Tibial nerve (tissue), 4 donors: ENCODE measurements at regions not wholly inside any gene's neighbourhood (a gene's known extent, or its start where the extent isn't known, plus 50 kb on each side); places are given as distances from the start of the nearest gene placed in this dataset.
"Not testable (repeated sequence)": the region's sequence is repeated elsewhere in the genome, so short reads cannot be mapped to it uniquely, and the experiment has no call there.

Source experiments
- DNase-seq, 2 donors: peaks; one replicate each; pipeline ENCODE4 v3.0.0-alpha.2; 2019; ENCODE audit warnings: low spot score in 2 of 2
- H3K27ac ChIP-seq, 4 donors: fragments of 200-600 bp; sonication (generic) in 3 of 4; one replicate each; pipeline ENCODE4 v1.5.1; 2017 to 2019; ENCODE audit warnings: mild to moderate bottlenecking in 1 of 4
- H3K27me3 ChIP-seq, 2 donors: fragments of 200-600 bp; sonication (generic) in 1 of 2; one replicate each; pipeline versions ENCODE4 v1.5.1 to v1.6.0; 2017 to 2019
- H3K36me3 ChIP-seq, 3 donors: fragments of 200-600 bp; sonication (generic); one replicate each; pipeline ENCODE4 v1.5.1; 2018 to 2019
- H3K4me1 ChIP-seq, 4 donors: fragments of 200-600 bp; sonication (generic) in 3 of 4; one replicate each; pipeline ENCODE4 v1.5.1; 2017 to 2019
- H3K4me3 ChIP-seq, 4 donors: fragments of 200-600 bp; sonication (generic) in 3 of 4; one replicate each; pipeline ENCODE4 v1.5.1; 2017 to 2019; ENCODE audit warnings: mild to moderate bottlenecking in 1 of 4, moderate library complexity in 1 of 4
- H3K9me3 ChIP-seq, 4 donors: fragments of 200-600 bp; sonication (generic) in 3 of 4; one replicate each; pipeline ENCODE4 v1.5.1; 2017 to 2019
- EP300 ChIP-seq, 2 donors: sonication (generic); formaldehyde crosslinking; IDR thresholded peaks; one replicate each; pipeline ENCODE4 v1.6.1; 2017; ENCODE audit warnings: antibody characterized with exemption in 2 of 2, mild to moderate bottlenecking in 1 of 2
- POLR2A ChIP-seq, 2 donors: fragments of 450-650 bp; IDR thresholded peaks; one replicate each; pipeline ENCODE4 v1.6.1; 2017; ENCODE audit warnings: antibody characterized with exemption in 2 of 2, mild to moderate bottlenecking in 2 of 2, moderate library complexity in 2 of 2
- WGBS, 2 donors: methylation state at CpG; one replicate each; pipeline ENCODE4 v1.1.5; 2018; 5-methylcytosine and 5-hydroxymethylcytosine counted together
- TF ChIP-seq, protein P1 (sequence below), 5 experiments: fragments of 200-600 bp in 3 of 5; fragments of 450-650 bp in 2 of 5; sonication (generic) in 3 of 5; IDR thresholded peaks; one replicate each; pipeline ENCODE4 v1.5.1; 2016 to 2019; ENCODE audit warnings: antibody characterized with exemption in 5 of 5, mild to moderate bottlenecking in 3 of 5, moderate library complexity in 2 of 5

DNA sequence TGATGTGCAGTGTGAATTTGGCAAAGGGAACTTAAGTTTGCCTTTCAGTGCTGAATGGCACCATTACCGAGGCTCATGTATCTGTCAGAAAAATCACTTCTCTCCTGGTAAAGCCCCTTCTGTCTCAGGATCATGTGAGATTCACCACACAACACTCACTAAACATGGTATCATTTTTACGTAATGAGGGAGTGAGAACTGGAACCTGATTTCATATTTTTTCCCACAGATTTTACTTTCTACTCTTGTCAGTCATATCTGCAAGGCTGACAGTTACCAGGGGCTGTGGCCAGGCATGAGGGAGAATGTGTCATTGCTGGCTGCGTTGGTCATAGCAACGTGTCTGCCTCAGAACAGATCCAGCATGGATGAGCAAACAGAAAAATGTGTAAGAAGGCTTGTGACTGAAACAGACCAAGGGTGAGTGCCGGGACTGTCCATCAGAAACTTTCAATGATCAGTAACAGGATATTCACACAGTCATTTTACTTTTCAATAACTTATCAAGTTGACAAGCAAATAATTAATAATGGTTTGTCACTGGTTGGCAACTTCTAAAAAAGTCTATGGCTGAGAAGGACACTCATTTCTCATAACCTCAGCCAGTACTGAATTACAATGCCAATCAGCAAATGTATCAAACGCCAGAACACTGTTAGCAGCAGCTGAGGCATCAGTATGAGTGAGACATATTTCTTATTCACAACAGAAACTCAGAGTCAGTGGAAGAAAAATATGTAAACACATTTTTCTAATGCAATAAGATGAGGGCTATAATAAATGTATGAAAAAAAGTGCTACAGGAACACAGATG is 100.5 kb downstream of the CDC42EP3 start:
- H3K27me3 ChIP-seq, result no peaks in the 10 kb centered on the region
- H3K4me3 ChIP-seq, result no peak overlapping the region
- DNase-seq, result no peak
- H3K27ac ChIP-seq, result peak overlapping the region in 1 of 4 donors; percentile 7
- WGBS, 2 donors, result 57 to 64% methylated on average over 6 of the region's 6 CpGs
- no peak for TF ChIP-seq POLR2A (IDR thresholded peaks at IDR 0.05)
- no peak for TF ChIP-seq EP300 (IDR thresholded peaks at IDR 0.05)
- TF ChIP-seq, protein P1, sequence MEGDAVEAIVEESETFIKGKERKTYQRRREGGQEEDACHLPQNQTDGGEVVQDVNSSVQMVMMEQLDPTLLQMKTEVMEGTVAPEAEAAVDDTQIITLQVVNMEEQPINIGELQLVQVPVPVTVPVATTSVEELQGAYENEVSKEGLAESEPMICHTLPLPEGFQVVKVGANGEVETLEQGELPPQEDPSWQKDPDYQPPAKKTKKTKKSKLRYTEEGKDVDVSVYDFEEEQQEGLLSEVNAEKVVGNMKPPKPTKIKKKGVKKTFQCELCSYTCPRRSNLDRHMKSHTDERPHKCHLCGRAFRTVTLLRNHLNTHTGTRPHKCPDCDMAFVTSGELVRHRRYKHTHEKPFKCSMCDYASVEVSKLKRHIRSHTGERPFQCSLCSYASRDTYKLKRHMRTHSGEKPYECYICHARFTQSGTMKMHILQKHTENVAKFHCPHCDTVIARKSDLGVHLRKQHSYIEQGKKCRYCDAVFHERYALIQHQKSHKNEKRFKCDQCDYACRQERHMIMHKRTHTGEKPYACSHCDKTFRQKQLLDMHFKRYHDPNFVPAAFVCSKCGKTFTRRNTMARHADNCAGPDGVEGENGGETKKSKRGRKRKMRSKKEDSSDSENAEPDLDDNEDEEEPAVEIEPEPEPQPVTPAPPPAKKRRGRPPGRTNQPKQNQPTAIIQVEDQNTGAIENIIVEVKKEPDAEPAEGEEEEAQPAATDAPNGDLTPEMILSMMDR (IDR thresholded peaks at IDR 0.05), result no peak
- no peaks in the 10 kb centered on the region for H3K9me3 ChIP-seq
- H3K36me3 ChIP-seq, result no peaks in the 10 kb centered on the region
- peaks cover 0 to 9% (median 4%) of the 10 kb centered on the region in 4 donors for H3K4me1 ChIP-seq

DNA sequence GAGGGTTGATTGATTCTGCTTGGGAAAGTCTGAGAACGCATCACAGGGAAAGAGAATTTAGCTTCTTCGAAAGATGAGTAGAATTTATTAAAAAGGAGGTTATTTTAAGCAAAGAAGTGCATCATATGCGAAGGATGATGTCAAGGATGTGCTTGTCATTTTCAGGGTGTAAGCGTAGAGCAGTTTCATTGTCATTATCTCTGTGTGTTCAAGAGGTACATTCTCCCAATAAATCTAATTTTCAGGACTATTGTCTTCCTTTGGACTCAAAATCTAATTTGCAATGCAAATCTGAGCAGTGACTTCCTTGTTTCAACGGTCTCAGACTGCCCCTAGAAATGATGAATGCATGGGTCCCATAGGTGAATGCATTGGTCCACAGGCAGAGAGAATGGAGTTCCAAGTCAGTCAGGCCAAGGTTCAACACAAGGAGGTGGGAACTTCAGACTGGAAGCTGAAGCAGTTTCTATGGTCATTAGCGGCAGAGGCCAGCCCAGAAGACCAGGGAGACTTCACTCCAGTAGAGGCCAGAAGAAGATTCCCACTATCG is 99.8 kb downstream of the CDC42EP3 start:
- 90 to 91% methylated on average over 7 of the region's 7 CpGs for WGBS, 2 donors
- no peak for DNase-seq
- Histone ChIP-seq H3K27ac (peak overlapping the region in 1 of 4 donors; percentile 7), H3K9me3 (no peaks in the 10 kb centered on the region), H3K4me3 (no peak overlapping the region), H3K4me1 (peaks cover 0 to 9% (median 4%) of the 10 kb centered on the region in 4 donors), H3K36me3 (no peaks in the 10 kb centered on the region), H3K27me3 (no peaks in the 10 kb centered on the region)
- TF ChIP-seq EP300 (IDR thresholded peaks at IDR 0.05) (no peak), POLR2A (IDR thresholded peaks at IDR 0.05) (no peak)
- TF ChIP-seq, protein P1 (IDR thresholded peaks at IDR 0.05), result no peak

DNA sequence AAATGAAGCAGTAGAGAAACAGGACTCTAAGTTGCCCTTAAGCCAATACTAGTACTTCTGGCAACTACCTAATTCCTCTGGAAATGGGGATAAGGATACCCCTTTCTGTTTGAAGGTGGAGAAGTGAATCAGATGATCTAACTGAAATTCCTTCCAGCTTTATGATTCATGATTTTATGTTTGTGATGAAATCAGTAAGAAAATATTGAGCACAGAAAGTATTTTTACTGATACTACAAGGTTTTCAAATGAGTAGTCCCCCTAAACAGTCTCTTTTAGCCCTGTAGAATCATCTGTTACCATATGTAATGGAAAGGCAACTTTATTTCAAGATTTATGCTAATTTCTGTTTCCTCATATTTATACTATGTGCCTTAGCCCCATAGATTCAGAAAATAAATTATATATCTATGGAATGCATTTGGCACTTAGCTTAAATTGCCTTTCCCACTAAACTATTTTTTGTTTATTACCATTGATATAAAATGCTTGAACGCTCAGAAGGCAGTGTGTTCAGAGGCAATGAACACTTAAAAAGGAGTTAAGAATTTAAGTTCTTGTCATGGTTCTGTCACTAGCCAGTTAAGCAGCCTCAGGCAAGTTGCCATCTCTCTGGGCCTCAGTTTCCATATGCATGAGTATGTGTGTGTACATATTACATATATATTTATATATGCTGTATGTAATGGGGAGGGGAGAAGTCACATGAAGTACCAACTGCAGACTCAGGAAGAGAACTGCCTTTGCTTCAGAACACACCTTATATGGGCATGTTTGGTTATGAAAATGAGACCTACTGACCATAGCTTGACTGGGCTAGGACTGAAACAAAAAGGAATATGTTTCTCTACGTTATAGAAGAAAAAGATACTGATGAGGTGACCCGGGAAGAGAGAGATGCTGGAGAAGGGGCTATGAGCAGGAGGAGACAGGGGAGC is 97.7 kb downstream of the CDC42EP3 start:
- TF ChIP-seq POLR2A (IDR thresholded peaks at IDR 0.05) (no peak), EP300 (IDR thresholded peaks at IDR 0.05) (no peak)
- TF ChIP-seq, protein P1 (IDR thresholded peaks at IDR 0.05), result no peak

DNA sequence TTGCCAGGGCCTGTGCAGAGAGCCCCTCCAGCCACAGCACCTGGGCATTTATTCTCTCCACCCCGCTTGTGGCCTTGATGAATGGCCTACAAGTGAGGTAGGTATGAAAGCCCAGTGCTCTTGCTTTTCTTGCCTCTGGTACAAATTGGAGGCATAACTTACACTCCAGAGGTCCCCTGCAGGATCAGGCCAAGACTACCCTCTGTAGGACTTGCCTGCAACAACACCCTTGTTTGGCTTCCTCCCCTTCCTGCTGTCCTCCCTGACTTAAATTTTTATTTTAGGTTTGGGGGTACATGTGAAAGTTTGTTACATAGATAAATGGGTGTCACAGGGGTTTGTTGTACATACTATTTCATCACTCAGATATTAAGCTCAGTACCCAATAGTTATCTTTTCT is 95.7 kb downstream of the CDC42EP3 start:
- no peaks in the 10 kb centered on the region for H3K36me3 ChIP-seq
- no peak for DNase-seq
- H3K27ac ChIP-seq, result no peak overlapping the region
- no peaks in the 10 kb centered on the region for H3K9me3 ChIP-seq
- WGBS, 2 donors, result 91 to 94% methylated on average over 1 of the region's 1 CpG
- TF ChIP-seq EP300 (IDR thresholded peaks at IDR 0.05), result no peak
- TF ChIP-seq POLR2A (IDR thresholded peaks at IDR 0.05), result no peak
- no peak overlapping the region for H3K4me3 ChIP-seq
- no peaks in the 10 kb centered on the region for H3K27me3 ChIP-seq
- no peaks in the 10 kb centered on the region for H3K4me1 ChIP-seq

More for the DNA sequence above, 97.7 kb downstream of the CDC42EP3 start:
- Histone ChIP-seq H3K4me3 (no peak overlapping the region), H3K27ac (no peak overlapping the region), H3K4me1 (peaks cover 0 to 9% (median 4%) of the 10 kb centered on the region in 4 donors), H3K36me3 (no peaks in the 10 kb centered on the region), H3K9me3 (no peaks in the 10 kb centered on the region), H3K27me3 (no peaks in the 10 kb centered on the region)
- WGBS, 2 donors, result 54 to 57% methylated on average over 3 of the region's 3 CpGs
- no peak for DNase-seq

DNA sequence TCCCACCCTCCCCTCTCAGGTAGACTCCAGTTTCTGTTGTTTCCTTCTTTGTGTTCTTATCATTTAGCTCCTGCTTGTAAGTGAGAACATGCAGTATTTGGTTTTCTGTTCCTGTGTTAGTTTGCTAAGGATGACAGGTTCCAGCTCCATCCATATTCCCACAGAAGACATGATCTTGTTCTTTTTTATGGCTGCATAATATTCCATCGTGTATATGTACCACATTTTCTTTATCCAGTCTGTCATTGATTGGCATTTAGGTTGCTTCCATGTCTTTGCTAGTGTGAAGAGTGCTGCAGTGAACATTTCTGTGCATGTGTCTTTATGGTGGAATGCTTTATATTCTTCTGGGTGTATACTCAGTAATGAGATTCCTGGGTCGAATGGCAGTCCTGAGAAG is 95.2 kb downstream of the CDC42EP3 start:
- H3K36me3 ChIP-seq, H3K27ac ChIP-seq, DNase-seq, H3K27me3 ChIP-seq, H3K4me3 ChIP-seq, H3K9me3 ChIP-seq, H3K4me1 ChIP-seq: not testable (repeated sequence)
- 95 to 100% methylated on average over 2 of the region's 2 CpGs for WGBS, 2 donors
